Mesenteric fat pad (tissue), 1 donor: ENCODE measurements at regions not wholly inside any gene's neighbourhood (a gene's known extent, or its start where the extent isn't known, plus 50 kb on each side); places are given as distances from the start of the nearest gene placed in this dataset.

ENCODE experiments used
- DNase-seq: peaks from one replicate; pipeline ENCODE4 v3.0.0-alpha.2; 2020; ENCODE audit warnings: low spot score
- donor health status: DM: yes; HTN: yes; CAD: no.

DNA sequence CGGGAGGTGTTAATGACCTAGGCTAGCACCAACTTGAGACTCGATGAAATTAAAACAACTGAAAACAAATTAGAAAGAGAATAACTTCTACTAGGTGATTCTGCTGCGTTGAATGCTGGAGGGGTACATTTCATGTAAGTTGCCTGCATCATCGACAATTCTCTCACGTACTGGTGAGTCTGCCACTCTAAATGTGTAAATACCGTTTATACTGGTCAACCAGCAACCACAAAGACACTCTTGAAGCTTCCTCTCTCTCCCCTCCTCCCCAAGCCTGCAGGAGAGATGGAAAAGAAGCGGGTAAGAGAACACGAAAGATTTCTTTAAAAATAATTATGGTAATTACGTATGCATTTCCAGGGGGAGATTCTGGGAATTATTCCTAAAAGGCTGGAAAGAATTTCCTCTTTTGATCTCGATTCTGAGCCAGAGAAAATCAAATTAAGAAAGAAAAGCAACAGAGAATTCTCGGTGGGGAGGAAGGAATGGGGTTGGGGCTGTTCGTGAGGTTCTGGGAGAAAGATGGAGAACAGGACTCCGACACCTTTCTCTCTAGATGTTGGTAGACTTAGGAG is 68.6 kb upstream of the MRTFB start:
- DNase-seq: peak; percentile 5

DNA sequence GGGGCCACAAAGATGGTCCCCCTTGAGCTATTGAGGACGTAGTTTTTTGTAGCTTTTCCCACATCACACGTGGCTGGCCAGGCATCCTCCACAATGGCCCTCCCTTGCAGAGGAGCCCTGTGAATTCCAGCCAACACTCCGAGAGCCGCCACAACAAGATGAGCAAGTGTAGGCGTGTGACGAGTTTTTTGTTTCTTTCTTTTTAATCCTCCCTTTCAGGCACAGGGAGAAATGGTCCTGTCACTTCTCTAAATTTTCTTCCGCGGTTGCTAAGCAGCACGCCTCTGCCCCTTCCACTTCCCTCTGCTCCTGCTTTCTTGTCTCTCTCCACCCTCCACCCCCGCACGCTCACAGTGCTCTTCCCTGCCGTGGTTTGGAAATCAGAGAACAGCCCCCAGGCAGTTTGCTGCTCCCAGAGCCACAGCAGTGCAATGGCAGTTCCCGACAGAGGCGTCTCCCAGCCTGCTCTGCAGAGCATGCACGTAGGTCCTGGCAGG is 68.0 kb upstream of the MRTFB start:
- peak; percentile 89 for DNase-seq

DNA sequence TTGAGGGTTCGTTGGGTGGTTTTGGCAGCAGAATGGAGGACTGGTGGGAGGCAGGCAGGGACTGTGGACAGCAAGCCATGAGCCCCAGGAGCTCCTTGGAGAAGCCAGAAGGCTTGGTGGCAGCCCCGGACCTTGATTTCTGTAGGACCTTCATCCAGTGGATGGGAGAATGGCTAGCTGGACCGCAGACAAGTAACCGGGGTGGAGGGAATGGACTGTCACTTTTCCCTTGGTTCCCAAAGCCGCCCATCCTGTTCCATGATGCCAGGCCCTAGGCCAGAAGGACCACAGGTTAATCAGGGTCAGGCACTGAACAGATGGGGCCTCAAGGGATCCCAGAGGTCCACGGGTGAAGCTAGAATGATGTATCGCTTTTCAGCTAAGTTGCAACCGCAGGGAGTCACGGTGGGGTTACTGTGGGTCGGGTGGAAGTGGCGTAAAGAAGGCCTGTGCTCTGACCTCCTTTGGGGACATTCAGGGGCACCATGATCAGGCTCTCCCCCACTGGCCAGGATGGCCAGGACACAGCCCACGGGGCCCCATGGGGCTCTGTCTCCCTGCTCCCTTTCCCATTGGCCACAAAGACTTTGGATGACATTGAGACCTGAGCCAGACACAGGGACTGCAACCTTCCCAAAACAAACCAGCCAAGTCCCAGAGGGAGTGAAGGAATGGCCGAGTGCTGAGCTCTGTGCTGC is 66.9 kb upstream of the MRTFB start:
- DNase-seq: peak; percentile 65

DNA sequence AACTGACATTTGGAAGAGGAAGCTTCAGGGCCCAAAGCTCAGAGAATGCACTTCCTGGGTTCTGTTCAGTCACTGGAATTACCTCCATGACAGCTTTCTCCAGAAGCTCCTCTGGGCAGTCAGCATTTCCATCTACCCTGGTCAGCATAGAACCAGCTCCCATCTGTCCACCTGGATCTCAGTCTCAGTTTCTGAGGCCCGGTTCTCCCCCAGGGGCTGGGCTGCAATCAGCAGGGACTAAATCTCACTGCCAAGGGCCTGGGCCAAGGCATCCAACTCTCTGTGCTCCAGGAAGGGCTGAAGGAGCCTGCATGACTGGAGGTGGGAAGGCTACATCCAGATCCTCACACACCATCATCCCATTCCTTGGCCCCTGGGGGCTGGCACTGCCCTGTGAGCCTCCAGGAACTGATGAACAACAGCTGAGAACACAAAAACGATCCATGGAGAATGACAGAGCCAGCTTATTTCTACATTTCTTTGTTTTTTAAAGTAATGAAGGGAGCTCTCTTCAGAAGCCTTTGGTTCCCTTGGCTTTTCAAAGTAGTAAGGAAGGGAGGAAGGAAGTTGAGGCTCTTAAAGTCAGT is 66.3 kb upstream of the MRTFB start:
- peak; percentile 85 for DNase-seq

GRCh38 chr16:14005335-14005734 is 65.8 kb upstream of the MRTFB start:
- DNase-seq: peak; percentile 2

DNA sequence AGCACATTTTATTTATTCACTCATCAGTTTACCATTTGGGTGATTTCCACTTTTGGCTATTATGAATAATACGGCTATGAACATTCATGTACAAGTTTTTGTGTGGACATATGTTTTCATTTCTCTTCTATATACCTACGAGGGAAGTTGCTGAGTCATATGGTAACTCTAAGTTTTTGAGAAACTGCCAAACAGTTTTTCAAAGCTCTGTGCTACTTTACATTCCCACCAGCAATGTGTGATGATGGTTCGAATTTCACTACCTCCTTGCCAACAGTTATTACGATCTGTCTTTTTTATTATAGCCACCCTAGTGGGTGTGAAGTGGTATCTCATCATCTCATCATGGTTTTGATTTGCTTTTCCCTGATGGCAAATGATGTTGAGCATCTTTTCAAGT is 63.7 kb upstream of the MRTFB start:
- DNase-seq: no peak

GRCh38 chr16:14011001-14011400 is 60.1 kb upstream of the MRTFB start:
- DNase-seq: peak; percentile 0

- DNase-seq: no peak
Measured at GRCh38 chr16:14011846-14012245, 59.3 kb upstream of the MRTFB start.

DNA sequence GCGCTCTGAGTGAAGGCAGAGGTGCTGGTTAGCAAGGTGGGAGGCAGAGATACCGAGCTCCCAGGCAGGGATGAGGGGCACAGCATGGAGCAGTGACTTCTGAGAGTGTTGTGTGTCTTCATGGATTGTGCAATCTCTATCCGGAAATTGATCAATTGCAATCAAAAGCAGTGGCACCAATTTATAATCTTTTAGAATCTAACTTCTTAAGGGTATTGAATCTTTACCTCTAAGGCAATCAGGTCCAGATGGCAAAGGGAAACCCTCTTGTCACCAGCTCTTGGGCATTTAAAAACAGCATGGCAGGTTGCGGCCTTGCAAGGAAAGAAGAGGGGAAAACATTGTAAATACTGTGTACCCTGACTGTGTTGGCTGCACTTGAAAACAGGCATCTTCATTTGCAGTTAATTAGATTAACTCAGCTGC is 58.0 kb upstream of the MRTFB start:
- DNase-seq: peak; percentile 59

GRCh38 chr16:14013571-14014283 is 57.4 kb upstream of the MRTFB start:
- DNase-seq: peak; percentile 67

GRCh38 chr16:14014284-14014625 is 56.9 kb upstream of the MRTFB start:
- peak; percentile 20 for DNase-seq

DNA sequence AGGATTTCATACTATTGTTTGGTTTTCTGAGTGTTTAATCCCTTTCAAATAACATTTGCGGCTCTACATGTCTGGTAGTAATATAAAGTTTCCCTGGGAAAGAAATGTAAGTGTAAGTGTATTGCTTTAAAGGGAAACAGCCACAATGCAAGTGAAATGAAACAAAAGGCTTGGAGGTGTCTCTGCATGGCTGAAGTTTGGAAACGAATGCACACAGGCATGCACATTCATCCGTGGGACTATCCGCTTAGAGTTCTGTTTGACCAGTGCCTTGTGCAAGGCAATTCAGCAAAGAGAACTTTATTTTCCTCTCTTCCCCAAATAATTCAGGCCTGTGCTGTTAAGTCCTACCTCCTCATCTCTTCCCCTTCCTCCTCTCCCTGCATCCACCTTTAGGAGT is 56.1 kb upstream of the MRTFB start:
- no peak for DNase-seq

DNA sequence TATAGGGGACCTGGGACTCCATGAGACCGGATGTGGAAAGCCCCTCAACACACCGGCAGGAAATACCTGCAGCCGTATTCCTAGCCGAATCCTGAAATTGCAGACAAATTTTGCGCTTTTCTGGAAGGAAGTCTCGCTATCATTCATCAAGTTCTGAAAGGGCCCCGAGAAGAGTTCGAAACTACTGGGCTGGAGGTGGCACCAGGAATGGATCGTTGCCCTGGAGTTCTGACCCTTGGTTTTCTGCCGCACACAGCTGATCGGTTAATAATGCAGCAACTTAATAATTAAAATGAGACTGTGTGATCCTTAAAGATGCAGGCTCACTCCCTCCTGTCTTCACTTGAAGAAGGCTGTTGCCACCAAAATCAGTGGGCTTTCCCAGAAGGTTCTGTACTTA is 55.7 kb upstream of the MRTFB start:
- DNase-seq: no peak

DNA sequence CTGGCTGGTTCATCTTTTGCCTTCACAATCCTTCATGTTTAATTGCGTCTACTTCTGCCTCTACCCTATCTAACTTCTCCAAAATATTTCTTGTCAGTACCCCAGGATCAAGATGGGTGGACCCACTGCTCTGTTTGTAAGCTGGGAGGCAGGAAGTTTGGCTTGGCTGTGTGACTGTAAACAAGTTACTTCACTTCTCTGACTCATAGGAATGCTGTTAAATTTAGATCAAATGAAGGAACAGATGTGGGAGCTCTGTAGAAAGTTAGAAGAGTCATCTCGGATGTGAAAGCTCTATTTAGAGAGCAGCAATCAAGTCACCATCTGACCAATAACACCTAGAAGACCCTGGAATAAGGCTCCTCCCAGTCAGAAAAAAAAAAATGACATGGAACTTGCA is 55.2 kb upstream of the MRTFB start:
- no peak for DNase-seq

GRCh38 chr16:14016362-14016761 is 54.8 kb upstream of the MRTFB start:
- peak; percentile 57 for DNase-seq

- DNase-seq: peak; percentile 35
Measured at GRCh38 chr16:14017886-14018285, 53.2 kb upstream of the MRTFB start.

DNA sequence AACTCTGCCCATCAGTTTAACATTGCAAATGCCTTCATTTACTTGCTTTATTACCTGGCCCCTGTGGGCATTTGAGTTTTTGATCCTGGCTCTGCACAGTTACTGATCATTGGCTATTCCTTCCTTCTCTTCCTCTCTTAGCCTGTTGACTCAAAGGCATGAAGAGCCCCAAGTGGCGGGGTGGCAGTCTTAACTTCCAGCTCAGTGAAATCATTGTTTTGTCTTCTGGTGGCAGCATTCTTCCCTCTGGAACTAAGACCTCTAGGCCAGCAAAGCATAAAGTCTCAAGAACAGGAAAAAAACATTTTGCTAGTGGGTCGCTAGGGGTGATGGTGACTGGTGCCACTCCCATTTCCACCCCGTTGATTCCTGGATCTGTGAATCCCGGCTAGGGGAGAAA is 52.3 kb upstream of the MRTFB start:
- peak; percentile 22 for DNase-seq

- DNase-seq: peak; percentile 8
Measured at GRCh38 chr16:14020141-14020540, 51.0 kb upstream of the MRTFB start.
